Panc1 (cell line): ENCODE measurements at regions not wholly inside any gene's neighbourhood (a gene's known extent, or its start where the extent isn't known, plus 50 kb on each side); places are given as distances from the start of the nearest gene placed in this dataset.

Source experiments
- ATAC-seq: fragments of 200-7000 bp; cut with Tn5 transposase; 2 replicates; pipeline ENCODE4 v1.9.1; 2020; ENCODE audit warnings: mild to moderate bottlenecking, moderate library complexity
- BruUV-seq: library from RNA; stranded (reverse); fragments of 400-500 nt; replicated peaks from 2 replicates; lab custom pipeline; 2021; lab: Mats Ljungman, UMichigan
- CTCF ChIA-PET: fragments of 300-600 bp; sonication (Branson Sonifier 250); formaldehyde crosslinking; loops from one replicate; lab custom pipeline; 2022; ENCODE audit warnings: antibody characterized with exemption; lab: Charles Lee
- POLR2A ChIA-PET: fragments of 300-600 bp; sonication (Branson Sonifier 250); formaldehyde crosslinking; loops from one replicate; lab custom pipeline; 2022; ENCODE audit warnings: antibody characterized with exemption; lab: Charles Lee
- DNase-seq: peaks from one replicate; pipeline ENCODE4 v3.0.0-alpha.2; 2010; ENCODE audit warnings: low read depth, low spot score
- H3K27ac ChIP-seq: 2 replicates; pipeline ENCODE4 v1.5.1; 2011; ENCODE audit warnings: mild to moderate bottlenecking, low read length, inconsistent platforms
- H3K27me3 ChIP-seq: fragments of 200-500 bp; sonication (Bioruptor generic); 2 replicates; pipeline ENCODE4 v1.6.0; 2014; ENCODE audit warnings: low read length, inconsistent platforms; ENCODE audit not compliant: control insufficient read depth, insufficient read depth
- H3K36me3 ChIP-seq: fragments of 200-500 bp; sonication (Bioruptor generic); 2 replicates; pipeline ENCODE4 v1.5.1; 2014; ENCODE audit warnings: inconsistent platforms, mild to moderate bottlenecking, low read length, moderate library complexity; ENCODE audit not compliant: control insufficient read depth, insufficient read depth
- H3K4me1 ChIP-seq: 2 replicates; pipeline ENCODE4 v1.5.1; 2011; ENCODE audit warnings: inconsistent platforms, mild to moderate bottlenecking, low read length, moderate library complexity; ENCODE audit not compliant: control insufficient read depth, insufficient read depth
- H3K4me3 ChIP-seq, 2 experiments: 2 replicates each; pipeline ENCODE4 v1.5.1; 2011 to 2012; ENCODE audit warnings: low read depth in 2 of 2, low read length in 2 of 2, mild to moderate bottlenecking in 2 of 2, inconsistent platforms in 1 of 2, moderate library complexity in 1 of 2
- H3K9me3 ChIP-seq: fragments of 200-500 bp; sonication (Bioruptor generic); 2 replicates; pipeline ENCODE4 v1.5.1; 2014; ENCODE audit warnings: low read depth, mild to moderate bottlenecking, inconsistent platforms, low read length, moderate library complexity; ENCODE audit not compliant: control insufficient read depth, insufficient read depth
- CTCF ChIP-seq: fragments of 450-650 bp; IDR thresholded peaks from 2 replicates; pipeline ENCODE4 v1.5.1; 2017; ENCODE audit warnings: mild to moderate bottlenecking
- POLR2AphosphoS5 ChIP-seq: IDR thresholded peaks from 2 replicates; pipeline ENCODE4 v1.6.1; 2012; ENCODE audit warnings: mild to moderate bottlenecking, low read depth, low read length, moderate library complexity
- SIN3A ChIP-seq: IDR thresholded peaks from 2 replicates; pipeline ENCODE4 v1.6.1; 2012; ENCODE audit warnings: low read depth, mild to moderate bottlenecking, low read length, moderate library complexity, borderline replicate concordance; ENCODE audit not compliant: insufficient read depth
- TCF7L2 ChIP-seq: IDR thresholded peaks from 2 replicates; pipeline ENCODE4 v1.6.1; 2011; ENCODE audit warnings: mild to moderate bottlenecking, low read depth, low read length, inconsistent platforms
- in situ Hi-C: cut with HindIII; loops from 2 replicates; pipeline ENCODE4 v1.10.0; 2016; ENCODE audit warnings: low sequenced_read_pairs, low pct_unique_long_range_greater_than_20kb
- intact Hi-C: fragments of 100-400 bp; cut with micrococcal nuclease; formaldehyde crosslinking; loops from one replicate; pipeline ENCODE4 v1.10.0; 2022; ENCODE audit not compliant: unreplicated experiment
- TF ChIP-seq, protein P1 (sequence below), 2 experiments: IDR thresholded peaks; 2 replicates each; pipeline ENCODE4 v1.6.1; 2011 to 2012; ENCODE audit warnings: low read depth in 2 of 2, control low read depth in 1 of 2, low read length in 1 of 2, mild to moderate bottlenecking in 1 of 2, moderate library complexity in 1 of 2; ENCODE audit not compliant: insufficient read depth in 1 of 2

DNA sequence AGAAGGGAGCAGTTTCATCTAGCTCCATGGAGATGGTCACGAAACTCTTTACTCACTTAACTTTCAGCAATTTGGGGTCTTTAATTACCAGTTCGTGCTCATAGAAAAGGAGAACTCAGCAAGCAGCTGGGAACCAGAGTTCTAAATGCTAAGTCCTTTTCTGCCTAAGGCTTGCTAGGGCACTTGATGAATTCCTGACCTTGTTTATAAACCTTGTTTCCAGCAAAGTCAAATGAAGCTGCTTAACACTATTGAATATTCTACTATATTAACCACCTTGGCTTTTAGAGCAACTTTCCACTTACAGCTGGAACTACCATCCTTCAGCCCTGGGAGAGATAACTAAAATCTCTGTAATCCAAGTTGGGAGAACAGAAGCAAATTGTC, 79.5 kb upstream of the TSC22D2 start:
- no peak overlapping the region for H3K4me3 ChIP-seq
- ChIA-PET POLR2A (interaction anchor here (0.8 kb wide), 1 partner anchor 17 kb away, joined by 5 read pairs; no protein-coding TSS in a partner anchor), CTCF (no interaction called here)
- BruUV-seq = no TSS peak
- no peak for DNase-seq
- in situ Hi-C loops = no loop called here
- 0 out of 2 replicates have a peak, but pooled peaks cover 4% of the 10 kb centered on the region for H3K4me1 ChIP-seq
- H3K9me3 ChIP-seq = no peaks in the 10 kb centered on the region
- TF ChIP-seq TCF7L2 (no peak), POLR2AphosphoS5 (no peak), SIN3A (no peak), CTCF (no peak)
- TF ChIP-seq, protein P1, sequence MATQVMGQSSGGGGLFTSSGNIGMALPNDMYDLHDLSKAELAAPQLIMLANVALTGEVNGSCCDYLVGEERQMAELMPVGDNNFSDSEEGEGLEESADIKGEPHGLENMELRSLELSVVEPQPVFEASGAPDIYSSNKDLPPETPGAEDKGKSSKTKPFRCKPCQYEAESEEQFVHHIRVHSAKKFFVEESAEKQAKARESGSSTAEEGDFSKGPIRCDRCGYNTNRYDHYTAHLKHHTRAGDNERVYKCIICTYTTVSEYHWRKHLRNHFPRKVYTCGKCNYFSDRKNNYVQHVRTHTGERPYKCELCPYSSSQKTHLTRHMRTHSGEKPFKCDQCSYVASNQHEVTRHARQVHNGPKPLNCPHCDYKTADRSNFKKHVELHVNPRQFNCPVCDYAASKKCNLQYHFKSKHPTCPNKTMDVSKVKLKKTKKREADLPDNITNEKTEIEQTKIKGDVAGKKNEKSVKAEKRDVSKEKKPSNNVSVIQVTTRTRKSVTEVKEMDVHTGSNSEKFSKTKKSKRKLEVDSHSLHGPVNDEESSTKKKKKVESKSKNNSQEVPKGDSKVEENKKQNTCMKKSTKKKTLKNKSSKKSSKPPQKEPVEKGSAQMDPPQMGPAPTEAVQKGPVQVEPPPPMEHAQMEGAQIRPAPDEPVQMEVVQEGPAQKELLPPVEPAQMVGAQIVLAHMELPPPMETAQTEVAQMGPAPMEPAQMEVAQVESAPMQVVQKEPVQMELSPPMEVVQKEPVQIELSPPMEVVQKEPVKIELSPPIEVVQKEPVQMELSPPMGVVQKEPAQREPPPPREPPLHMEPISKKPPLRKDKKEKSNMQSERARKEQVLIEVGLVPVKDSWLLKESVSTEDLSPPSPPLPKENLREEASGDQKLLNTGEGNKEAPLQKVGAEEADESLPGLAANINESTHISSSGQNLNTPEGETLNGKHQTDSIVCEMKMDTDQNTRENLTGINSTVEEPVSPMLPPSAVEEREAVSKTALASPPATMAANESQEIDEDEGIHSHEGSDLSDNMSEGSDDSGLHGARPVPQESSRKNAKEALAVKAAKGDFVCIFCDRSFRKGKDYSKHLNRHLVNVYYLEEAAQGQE (IDR thresholded peaks at IDR 0.05; ENCODE audit: insufficient read depth in 1 of 2, low read depth in 2 of 2, low read length in 1 of 2) = no peak
- intact Hi-C loops = no loop called here
- no peak overlapping the region for H3K27ac ChIP-seq
- H3K27me3 ChIP-seq = no peaks in the 10 kb centered on the region
- no peak for ATAC-seq
- no peaks in the 10 kb centered on the region for H3K36me3 ChIP-seq

GRCh38 chr3:150327678-150328653, 80.1 kb upstream of the TSC22D2 start:
- Histone ChIP-seq H3K27ac (peak overlapping the region; percentile 14; the same call in 1 of the 2 replicates), H3K36me3 (no peaks in the 10 kb centered on the region), H3K9me3 (no peaks in the 10 kb centered on the region), H3K4me1 (no peaks in the 10 kb centered on the region), H3K4me3 (no peak overlapping the region), H3K27me3 (no peaks in the 10 kb centered on the region)
- intact Hi-C loops (no loop called here), in situ Hi-C loops (no loop called here)
- ChIA-PET POLR2A (interaction anchor here (0.8 kb wide), 1 partner anchor 16 kb away, joined by 5 read pairs; no protein-coding TSS in a partner anchor), CTCF (no interaction called here)
- no peak for DNase-seq
- no peak; the same call in 1 of the 2 replicates for ATAC-seq
- BruUV-seq = no TSS peak
- TF ChIP-seq SIN3A (no peak), TCF7L2 (no peak), POLR2AphosphoS5 (no peak)
- TF ChIP-seq, protein P1 (IDR thresholded peaks at IDR 0.05; ENCODE audit: insufficient read depth in 1 of 2, low read depth in 2 of 2, low read length in 1 of 2) = no peak
